ENCODE measurements at regions not wholly inside any gene's neighbourhood (a gene's known extent, or its start where the extent isn't known, plus 50 kb on each side); places are given as distances from the start of the nearest gene placed in this dataset.

DNA sequence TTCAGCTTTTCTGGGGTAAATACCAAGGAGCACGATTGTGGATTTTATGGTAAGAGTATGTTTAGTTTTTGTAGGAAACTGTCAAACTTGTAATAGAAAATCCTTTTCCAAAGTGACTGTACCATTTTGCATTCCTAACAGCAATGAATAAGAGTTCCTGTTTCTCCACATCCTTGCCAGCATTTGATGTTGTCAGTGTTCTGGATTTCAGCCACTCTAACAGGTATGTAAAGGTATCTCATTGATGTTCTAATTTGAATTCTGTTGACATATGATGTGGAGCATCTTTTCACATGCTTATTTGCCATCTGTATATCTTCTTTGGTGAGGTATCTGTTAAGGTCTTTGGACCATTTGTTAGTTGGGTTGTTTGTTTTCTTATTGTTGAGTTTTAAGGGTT lies 50.3 kb upstream of the RGS2 start:
- TF ChIP-seq RARB (CRISPR knock-in tag; IDR thresholded peaks at IDR 0.05) = no peak
- TF ChIP-seq ESRRG (CRISPR knock-in tag; IDR thresholded peaks at IDR 0.05) = no peak
- no peak for TF ChIP-seq ZFP3 (CRISPR knock-in tag; IDR thresholded peaks at IDR 0.05)
- no peak for TF ChIP-seq ZNF70 (CRISPR knock-in tag; IDR thresholded peaks at IDR 0.05)
